CD4-positive, alpha-beta memory T cell (primary cell): ENCODE measurements at regions not wholly inside any gene's neighbourhood (a gene's known extent, or its start where the extent isn't known, plus 50 kb on each side); places are given as distances from the start of the nearest gene placed in this dataset.
"Not testable (repeated sequence)": the region's sequence is repeated elsewhere in the genome, so short reads cannot be mapped to it uniquely, and the experiment has no call there.

ENCODE experiments used
- CTCF ChIA-PET: fragments of 350-600 bp; sonication (Branson Sonifier 250); formaldehyde crosslinking; loops from one replicate; lab custom pipeline; 2021; ENCODE audit warnings: inconsistent platforms; ENCODE audit not compliant: partially characterized antibody; lab: Charles Lee
- POLR2A ChIA-PET: fragments of 350-600 bp; sonication (Branson Sonifier 250); formaldehyde crosslinking; loops from one replicate; lab custom pipeline; 2021; ENCODE audit not compliant: partially characterized antibody; lab: Charles Lee
- DNase-seq, 5 donors: peaks; one replicate each; pipeline versions ENCODE4 v3.0.0 to v3.0.0-alpha.2; 2020 to 2022; ENCODE audit warnings: mixed read lengths in 1 of 5
- H3K27ac ChIP-seq: one replicate; pipeline ENCODE4 v1.7.0; 2013; ENCODE audit warnings: low read depth, low read length
- H3K27me3 ChIP-seq: 2 replicates; pipeline ENCODE4 v1.7.0; 2013; ENCODE audit warnings: mild to moderate bottlenecking, low read length, moderate library complexity; ENCODE audit not compliant: insufficient read depth
- H3K36me3 ChIP-seq: 2 replicates; pipeline ENCODE4 v1.7.0; 2013; ENCODE audit warnings: mild to moderate bottlenecking, low read length, moderate library complexity; ENCODE audit not compliant: insufficient read depth
- H3K4me1 ChIP-seq: 2 replicates; pipeline ENCODE4 v1.7.0; 2013; ENCODE audit warnings: mild to moderate bottlenecking, low read length, moderate library complexity; ENCODE audit not compliant: insufficient read depth
- H3K4me3 ChIP-seq, 2 donors: one replicate each; pipeline ENCODE4 v1.7.0; 2013; ENCODE audit warnings: low read length in 2 of 2, mild to moderate bottlenecking in 1 of 2
- H3K9me3 ChIP-seq, 2 donors: one replicate each; pipeline ENCODE4 v1.7.0; 2013; ENCODE audit warnings: low read length in 2 of 2, control low read depth in 1 of 2; ENCODE audit not compliant: control insufficient read depth in 1 of 2
- H3K27ac Mint-ChIP-seq, 7 donors: one replicate each; pipeline ENCODE4 v1.8.0; 2020 to 2021; ENCODE audit warnings: mixed read lengths in 7 of 7, mild to moderate bottlenecking in 6 of 7, inconsistent platforms in 3 of 7, moderate library complexity in 3 of 7
- H3K27me3 Mint-ChIP-seq, 2 donors: one replicate each; pipeline ENCODE4 v1.8.0; 2020 to 2021; ENCODE audit warnings: mixed read lengths in 2 of 2
- H3K36me3 Mint-ChIP-seq, 2 donors: one replicate each; pipeline ENCODE4 v1.8.0; 2020 to 2021; ENCODE audit warnings: mixed read lengths in 2 of 2, inconsistent platforms in 1 of 2, mild to moderate bottlenecking in 1 of 2
- H3K4me1 Mint-ChIP-seq, 4 donors: one replicate each; pipeline ENCODE4 v1.8.0; 2020 to 2021; ENCODE audit warnings: mixed read lengths in 4 of 4, mild to moderate bottlenecking in 1 of 4
- H3K4me3 Mint-ChIP-seq, 8 donors: one replicate each; pipeline ENCODE4 v1.8.0; 2020 to 2021; ENCODE audit warnings: mixed read lengths in 8 of 8, mild to moderate bottlenecking in 7 of 8, moderate library complexity in 6 of 8, inconsistent platforms in 3 of 8
- H3K9me3 Mint-ChIP-seq, 8 donors: one replicate each; pipeline ENCODE4 v1.8.0; 2020 to 2021; ENCODE audit warnings: mixed read lengths in 8 of 8, mild to moderate bottlenecking in 5 of 8, inconsistent platforms in 3 of 8, moderate library complexity in 1 of 8
- intact Hi-C: fragments of 100-400 bp; cut with micrococcal nuclease; formaldehyde crosslinking; loops from one replicate; pipeline ENCODE4 v1.15.1; 2023

DNA sequence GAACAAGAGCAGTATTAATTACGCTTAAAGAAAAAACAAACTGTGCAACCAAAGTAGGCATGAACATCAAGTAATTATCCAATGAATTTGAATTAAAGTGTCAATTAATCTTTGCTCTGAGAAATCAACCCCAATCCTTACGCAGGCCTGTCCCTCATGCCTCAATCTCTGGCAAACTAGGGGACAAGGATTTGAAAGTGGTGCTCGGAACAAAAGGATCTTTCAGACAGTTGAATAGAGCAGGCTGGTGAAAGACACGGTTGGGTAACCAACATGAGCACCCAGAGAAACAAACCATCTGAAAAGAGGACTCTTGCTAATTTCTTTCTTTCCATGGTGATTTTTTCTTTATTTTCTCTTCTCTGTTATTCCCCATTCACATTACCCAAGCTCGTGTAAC is 203.5 kb upstream of the PHF14 start:
- H3K4me1 ChIP-seq: no peaks in the 10 kb centered on the region
- H3K27ac ChIP-seq: no peak overlapping the region
- no peaks in the 10 kb centered on the region for H3K36me3 Mint-ChIP-seq
- H3K27ac Mint-ChIP-seq: no peak overlapping the region
- H3K4me1 Mint-ChIP-seq: no peaks in the 10 kb centered on the region
- no peaks in the 10 kb centered on the region for H3K36me3 ChIP-seq
- H3K27me3 Mint-ChIP-seq: no peaks in the 10 kb centered on the region
- POLR2A ChIA-PET: no interaction called here
- CTCF ChIA-PET: no interaction called here
- intact Hi-C loops: no loop called here
- no peak overlapping the region for H3K4me3 ChIP-seq
- no peaks in the 10 kb centered on the region for H3K9me3 ChIP-seq
- no peaks in the 10 kb centered on the region for H3K27me3 ChIP-seq
- H3K9me3 Mint-ChIP-seq: peaks cover 0 to 2% (median 0%) of the 10 kb centered on the region in 8 donors
- DNase-seq: no peak
- H3K4me3 Mint-ChIP-seq: no peak overlapping the region

DNA sequence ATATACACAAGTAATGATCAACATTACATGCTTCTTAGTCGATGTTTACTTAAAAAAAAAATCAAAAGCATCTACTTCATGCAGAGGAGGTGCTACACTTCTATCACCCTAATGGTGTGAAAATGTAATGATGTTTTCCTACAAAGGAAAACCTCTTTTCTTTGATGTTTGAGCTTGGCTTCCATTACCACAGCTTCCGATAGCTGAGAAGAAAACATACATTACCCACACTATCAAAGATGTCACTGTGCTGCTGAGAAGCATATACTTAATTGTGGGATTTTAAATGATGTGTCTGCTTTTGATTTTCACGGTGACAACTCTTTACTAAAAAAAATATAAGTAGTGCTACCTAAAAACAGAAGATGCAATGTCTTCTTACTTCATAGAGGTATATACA is 200.2 kb upstream of the PHF14 start:
- intact Hi-C loops: no loop called here
- no peaks in the 10 kb centered on the region for H3K36me3 Mint-ChIP-seq
- DNase-seq: no peak
- ChIA-PET CTCF (no interaction called here), POLR2A (no interaction called here)
- H3K4me1 Mint-ChIP-seq: no peaks in the 10 kb centered on the region
- Histone ChIP-seq H3K4me1 (no peaks in the 10 kb centered on the region), H3K36me3 (no peaks in the 10 kb centered on the region), H3K27ac (no peak overlapping the region), H3K4me3 (no peak overlapping the region), H3K9me3 (no peaks in the 10 kb centered on the region), H3K27me3 (no peaks in the 10 kb centered on the region)
- H3K27me3 Mint-ChIP-seq: no peaks in the 10 kb centered on the region
- H3K4me3 Mint-ChIP-seq: no peak overlapping the region
- H3K9me3 Mint-ChIP-seq: no peaks in the 10 kb centered on the region
- no peak overlapping the region for H3K27ac Mint-ChIP-seq

DNA sequence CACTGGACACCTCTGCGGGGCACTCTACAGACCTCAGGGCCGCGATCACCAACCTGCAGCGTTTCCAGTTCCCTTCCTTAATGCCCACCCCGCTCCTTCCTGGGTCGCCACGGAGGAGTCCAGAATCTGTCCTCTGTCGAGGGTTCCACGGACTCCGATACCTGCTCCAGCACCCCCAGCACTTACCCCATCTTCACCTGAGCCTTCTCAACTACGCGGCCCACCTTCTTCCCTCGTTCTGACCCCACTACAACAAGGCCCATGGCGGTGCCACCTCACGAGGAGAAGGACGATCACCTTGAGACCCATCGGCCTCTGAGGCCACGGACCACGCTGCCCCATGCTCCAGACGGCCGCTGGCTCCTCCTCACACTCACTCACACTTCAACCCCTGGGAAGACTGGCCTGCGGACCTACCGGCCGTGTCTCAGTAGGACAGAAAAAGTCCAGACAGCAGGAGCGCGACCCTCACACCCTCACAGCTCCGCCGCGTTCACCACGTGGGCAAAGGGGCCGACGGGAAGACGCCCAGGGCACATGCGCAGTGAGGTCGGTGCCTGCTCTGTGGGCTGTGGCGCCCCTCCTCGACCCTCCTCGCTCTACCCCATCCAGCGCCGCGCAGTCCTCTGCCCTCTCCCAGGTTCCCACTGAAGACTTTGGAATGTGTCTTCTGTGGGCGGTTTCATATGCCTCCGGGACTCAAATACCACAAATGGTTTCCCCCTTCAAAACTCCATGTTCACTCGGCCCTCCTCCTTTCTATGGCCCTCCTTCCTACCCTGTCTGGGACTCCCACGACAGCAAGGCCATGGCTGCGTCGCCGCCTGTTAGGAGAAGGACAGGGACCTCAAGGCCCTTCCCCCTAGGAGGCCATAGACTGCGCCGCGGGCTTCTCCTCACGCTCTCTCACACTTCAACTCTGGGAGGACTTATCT is 193.9 kb upstream of the PHF14 start:
- H3K27me3 ChIP-seq: no peaks in the 10 kb centered on the region
- intact Hi-C loops: no loop called here
- H3K36me3 ChIP-seq: no peaks in the 10 kb centered on the region
- Mint-ChIP-seq H3K4me1 (no peaks in the 10 kb centered on the region), H3K27me3 (no peaks in the 10 kb centered on the region), H3K27ac (no peak overlapping the region), H3K9me3 (peaks cover 0 to 1% (median 0%) of the 10 kb centered on the region in 8 donors), H3K36me3 (no peaks in the 10 kb centered on the region), H3K4me3 (no peak overlapping the region)
- POLR2A ChIA-PET: no interaction called here
- no peak overlapping the region for H3K27ac ChIP-seq
- H3K4me1 ChIP-seq: no peaks in the 10 kb centered on the region
- no peak overlapping the region for H3K4me3 ChIP-seq
- CTCF ChIA-PET: no interaction called here
- DNase-seq: peak in 1 of 5 donors; percentile 29
- no peaks in the 10 kb centered on the region for H3K9me3 ChIP-seq

DNA sequence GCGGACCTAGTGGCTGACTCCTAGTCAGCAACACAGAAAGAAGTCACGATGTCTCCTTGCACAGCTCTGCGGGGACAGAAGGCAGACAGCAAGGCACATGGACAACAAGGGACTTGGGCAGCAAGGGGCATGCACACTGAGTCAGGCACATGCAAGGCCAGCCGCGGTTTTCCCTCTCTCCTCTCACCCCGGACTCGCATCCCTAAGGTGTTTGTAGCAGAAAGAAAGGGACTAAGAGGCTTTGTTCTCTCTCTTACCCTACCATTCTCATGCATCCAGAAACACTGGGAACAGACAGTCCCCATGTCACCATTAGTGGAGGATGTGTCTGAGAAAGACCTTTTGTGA is 193.3 kb upstream of the PHF14 start:
- H3K27ac Mint-ChIP-seq: no peak overlapping the region
- H3K4me3 ChIP-seq: no peak overlapping the region
- H3K27me3 Mint-ChIP-seq: no peaks in the 10 kb centered on the region
- H3K4me1 Mint-ChIP-seq: no peaks in the 10 kb centered on the region
- intact Hi-C loops: no loop called here
- no peaks in the 10 kb centered on the region for H3K36me3 ChIP-seq
- no peak overlapping the region for H3K4me3 Mint-ChIP-seq
- H3K9me3 Mint-ChIP-seq: peaks cover 0 to 1% (median 0%) of the 10 kb centered on the region in 8 donors
- H3K4me1 ChIP-seq: no peaks in the 10 kb centered on the region
- ChIA-PET POLR2A (no interaction called here), CTCF (no interaction called here)
- no peaks in the 10 kb centered on the region for H3K27me3 ChIP-seq
- no peak overlapping the region for H3K27ac ChIP-seq
- DNase-seq: no peak
- H3K36me3 Mint-ChIP-seq: no peaks in the 10 kb centered on the region
- no peaks in the 10 kb centered on the region for H3K9me3 ChIP-seq

DNA sequence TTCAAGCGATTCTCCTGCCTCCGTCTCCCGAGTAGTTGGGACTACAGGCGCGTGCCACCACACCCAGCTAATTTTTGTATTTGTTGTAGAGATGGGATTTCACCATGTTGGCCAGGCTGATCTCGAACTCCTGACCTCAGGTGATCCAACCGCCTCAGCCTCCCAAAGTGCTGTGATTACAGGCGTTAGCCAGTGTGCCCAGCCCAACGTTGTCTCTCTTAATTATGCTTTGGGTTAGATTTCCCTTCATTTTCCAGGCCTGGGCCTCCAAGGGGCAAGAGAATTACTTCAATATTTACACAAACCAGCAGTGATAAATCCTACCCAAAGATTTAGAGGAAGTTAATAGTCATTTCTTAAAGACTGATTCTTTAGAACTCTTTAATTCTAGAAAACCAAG is 186.7 kb upstream of the PHF14 start:
- H3K4me3 Mint-ChIP-seq, H3K27ac ChIP-seq, H3K4me1 ChIP-seq, intact Hi-C loops, POLR2A ChIA-PET, H3K36me3 Mint-ChIP-seq, H3K9me3 ChIP-seq, H3K27ac Mint-ChIP-seq, H3K4me3 ChIP-seq, H3K36me3 ChIP-seq, H3K4me1 Mint-ChIP-seq, CTCF ChIA-PET, H3K9me3 Mint-ChIP-seq, H3K27me3 Mint-ChIP-seq, H3K27me3 ChIP-seq, DNase-seq: not testable (repeated sequence)

DNA sequence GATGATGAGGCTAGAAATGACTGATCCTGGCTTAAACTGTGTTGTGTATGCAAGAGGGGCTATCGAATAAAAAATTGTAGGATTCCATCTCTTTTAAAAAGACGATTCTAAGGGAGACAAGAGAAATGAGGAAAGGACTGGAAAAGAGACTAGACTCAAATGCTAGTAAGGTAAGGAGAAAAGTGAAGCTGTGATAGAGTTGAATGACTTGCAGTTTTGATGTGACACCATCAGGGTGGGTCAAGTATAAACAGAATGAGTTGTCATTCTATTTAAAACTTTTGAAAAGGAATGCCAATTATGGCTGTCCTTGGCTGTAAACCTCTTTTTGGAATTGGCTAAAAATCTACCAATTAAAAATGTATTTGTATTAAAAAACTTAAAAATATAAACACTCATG is 184.5 kb upstream of the PHF14 start:
- ChIA-PET CTCF (no interaction called here), POLR2A (no interaction called here)
- Histone ChIP-seq H3K27me3 (no peaks in the 10 kb centered on the region), H3K36me3 (no peaks in the 10 kb centered on the region), H3K27ac (no peak overlapping the region), H3K9me3 (no peaks in the 10 kb centered on the region), H3K4me3 (no peak overlapping the region), H3K4me1 (no peaks in the 10 kb centered on the region)
- no peaks in the 10 kb centered on the region for H3K27me3 Mint-ChIP-seq
- H3K4me1 Mint-ChIP-seq: no peaks in the 10 kb centered on the region
- peaks cover 0 to 4% (median 0%) of the 10 kb centered on the region in 8 donors for H3K9me3 Mint-ChIP-seq
- H3K36me3 Mint-ChIP-seq: no peaks in the 10 kb centered on the region
- DNase-seq: no peak
- H3K4me3 Mint-ChIP-seq: no peak overlapping the region
- intact Hi-C loops: no loop called here
- no peak overlapping the region for H3K27ac Mint-ChIP-seq

DNA sequence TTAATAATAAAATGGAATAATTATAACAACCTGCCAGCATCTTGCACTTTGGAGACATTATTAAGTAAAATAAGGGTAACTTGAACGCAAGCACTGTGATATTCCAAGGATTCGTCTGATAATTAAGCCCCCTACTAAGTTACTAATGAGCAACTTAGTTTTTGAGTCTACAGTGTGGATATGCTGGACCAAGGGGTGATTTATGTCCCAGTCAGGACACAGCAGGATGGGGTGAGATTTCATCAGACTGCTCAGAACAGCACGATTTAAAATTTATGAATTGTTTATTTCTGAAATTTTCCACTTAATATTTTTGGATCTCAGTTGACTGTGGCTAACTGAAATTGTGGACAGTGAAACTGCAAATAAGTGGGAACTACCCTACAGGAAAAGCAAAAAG is 182.8 kb upstream of the PHF14 start:
- H3K4me3 Mint-ChIP-seq: no peak overlapping the region
- ChIA-PET POLR2A (no interaction called here), CTCF (no interaction called here)
- intact Hi-C loops: no loop called here
- H3K4me1 Mint-ChIP-seq: no peaks in the 10 kb centered on the region
- Histone ChIP-seq H3K36me3 (no peaks in the 10 kb centered on the region), H3K4me1 (no peaks in the 10 kb centered on the region), H3K4me3 (no peak overlapping the region), H3K27me3 (no peaks in the 10 kb centered on the region), H3K9me3 (no peaks in the 10 kb centered on the region), H3K27ac (no peak overlapping the region)
- H3K27ac Mint-ChIP-seq: no peak overlapping the region
- no peaks in the 10 kb centered on the region for H3K27me3 Mint-ChIP-seq
- DNase-seq: no peak
- no peaks in the 10 kb centered on the region for H3K36me3 Mint-ChIP-seq
- H3K9me3 Mint-ChIP-seq: peaks cover 0 to 4% (median under 1%) of the 10 kb centered on the region in 8 donors
